ENCODE measurements at regions not wholly inside any gene's neighbourhood (a gene's known extent, or its start where the extent isn't known, plus 50 kb on each side); places are given as distances from the start of the nearest gene placed in this dataset.

GRCh38 chr2:16900405-16901025, 234.9 kb upstream of the CYRIA start:
- no peaks in the 10 kb centered on the region for H3K9me3 Mint-ChIP-seq (ENCODE audit: insufficient read depth)
- no peaks in the 10 kb centered on the region for H3K4me1 ChIP-seq (ENCODE audit: control insufficient read depth in 2 of 2, insufficient read depth in 2 of 2, low read length in 2 of 2)
- no peak overlapping the region for H3K27ac Mint-ChIP-seq
- no peaks in the 10 kb centered on the region for H3K4me1 Mint-ChIP-seq
- ChIA-PET POLR2A (no interaction called here), CTCF (interaction anchor here (2.6 kb wide), 1 partner anchor 18 kb away, joined by 6 read pairs; no protein-coding TSS in a partner anchor)
- no peak overlapping the region for H3K4me2 ChIP-seq (replicated peaks; ENCODE audit: low read depth, low read length, poor library complexity, severe bottlenecking)
- no peak overlapping the region for H3K4me3 ChIP-seq (ENCODE audit: control extremely low read depth in 1 of 5, extremely low read depth in 1 of 5, insufficient read depth in 1 of 5, low read depth in 2 of 5, low read length in 4 of 5)
- 58% methylated on average over 2 of the region's 6 CpGs for WGBS (ENCODE audit: insufficient coverage)
- H4K20me1 ChIP-seq (ENCODE audit: control insufficient read depth, insufficient read depth, low read length, poor library complexity, severe bottlenecking): no peaks in the 10 kb centered on the region
- H2AFZ ChIP-seq (ENCODE audit: insufficient read depth, low read depth, low read length, poor library complexity, severe bottlenecking): no peak overlapping the region
- no peaks in the 10 kb centered on the region for H3K27me3 Mint-ChIP-seq
- H3K9me3 ChIP-seq (ENCODE audit: control extremely low read depth in 1 of 3, control insufficient read depth in 2 of 3, insufficient read depth in 1 of 3, low read length in 2 of 3): no peaks in the 10 kb centered on the region
- ATAC-seq (ENCODE audit: low read depth) (no peak), DNase-seq (peak; percentile 20)
- intact Hi-C loops (cut with micrococcal nuclease): no loop called here
- peak; percentile 50 for TF ChIP-seq CTCF (IDR thresholded peaks at IDR 0.05)
- TF ChIP-seq EZH2 (IDR thresholded peaks at IDR 0.05; ENCODE audit: borderline replicate concordance, insufficient read depth, low read depth, low read length, poor library complexity, severe bottlenecking): no peak
- no peaks in the 10 kb centered on the region for H3K27me3 ChIP-seq (replicated peaks in 1 of 4; ENCODE audit: control extremely low read depth in 1 of 4, control insufficient read depth in 3 of 4, insufficient read depth in 4 of 4, low read length in 3 of 4)
- no peak overlapping the region for H3K27ac ChIP-seq (ENCODE audit: low read length in 2 of 2)
- H3K9ac ChIP-seq (ENCODE audit: low read length): no peak overlapping the region
- H3K4me3 Mint-ChIP-seq: no peak overlapping the region
- no peaks in the 10 kb centered on the region for H3K79me2 ChIP-seq (ENCODE audit: control insufficient read depth, insufficient read depth, low read length)
- H3K36me3 ChIP-seq (replicated peaks in 1 of 2; ENCODE audit: control extremely low read depth in 1 of 2, control insufficient read depth in 1 of 2, extremely low read depth in 1 of 2, insufficient read depth in 2 of 2, low read length in 1 of 2): no peaks in the 10 kb centered on the region

GRCh38 chr2:16899958-16900357, 234.3 kb upstream of the CYRIA start:
- ChIA-PET POLR2A (no interaction called here), CTCF (interaction anchor here (2.6 kb wide), 1 partner anchor 19 kb away, joined by 6 read pairs; no protein-coding TSS in a partner anchor)
- H3K4me1 Mint-ChIP-seq: no peaks in the 10 kb centered on the region
- no peak overlapping the region for H3K27ac ChIP-seq (ENCODE audit: low read length in 2 of 2)
- no peak overlapping the region for H3K4me3 ChIP-seq (ENCODE audit: control extremely low read depth in 1 of 5, extremely low read depth in 1 of 5, insufficient read depth in 1 of 5, low read depth in 2 of 5, low read length in 4 of 5)
- H4K20me1 ChIP-seq (ENCODE audit: control insufficient read depth, insufficient read depth, low read length, poor library complexity, severe bottlenecking): no peaks in the 10 kb centered on the region
- DNase-seq (no peak), ATAC-seq (ENCODE audit: low read depth) (no peak)
- intact Hi-C loops (cut with micrococcal nuclease): no loop called here
- H3K36me3 ChIP-seq (replicated peaks in 1 of 2; ENCODE audit: control extremely low read depth in 1 of 2, control insufficient read depth in 1 of 2, extremely low read depth in 1 of 2, insufficient read depth in 2 of 2, low read length in 1 of 2): no peaks in the 10 kb centered on the region
- H3K9ac ChIP-seq (ENCODE audit: low read length): no peak overlapping the region
- no peak overlapping the region for H3K4me2 ChIP-seq (replicated peaks; ENCODE audit: low read depth, low read length, poor library complexity, severe bottlenecking)
- H3K4me3 Mint-ChIP-seq: no peak overlapping the region
- TF ChIP-seq CTCF (IDR thresholded peaks at IDR 0.05): no peak
- TF ChIP-seq EZH2 (IDR thresholded peaks at IDR 0.05; ENCODE audit: borderline replicate concordance, insufficient read depth, low read depth, low read length, poor library complexity, severe bottlenecking): no peak
- no peaks in the 10 kb centered on the region for H3K27me3 ChIP-seq (replicated peaks in 1 of 4; ENCODE audit: control extremely low read depth in 1 of 4, control insufficient read depth in 3 of 4, insufficient read depth in 4 of 4, low read length in 3 of 4)
- H3K9me3 Mint-ChIP-seq (ENCODE audit: insufficient read depth): no peaks in the 10 kb centered on the region
- H3K27ac Mint-ChIP-seq: no peak overlapping the region
- H3K9me3 ChIP-seq (ENCODE audit: control extremely low read depth in 1 of 3, control insufficient read depth in 2 of 3, insufficient read depth in 1 of 3, low read length in 2 of 3): no peaks in the 10 kb centered on the region
- no peak overlapping the region for H2AFZ ChIP-seq (ENCODE audit: insufficient read depth, low read depth, low read length, poor library complexity, severe bottlenecking)
- H3K4me1 ChIP-seq (ENCODE audit: control insufficient read depth in 2 of 2, insufficient read depth in 2 of 2, low read length in 2 of 2): no peaks in the 10 kb centered on the region
- H3K27me3 Mint-ChIP-seq: no peaks in the 10 kb centered on the region
- WGBS (ENCODE audit: insufficient coverage): 80% methylated on average over 1 of the region's 2 CpGs
- H3K79me2 ChIP-seq (ENCODE audit: control insufficient read depth, insufficient read depth, low read length): no peaks in the 10 kb centered on the region
